SH-SY5Y (cell line): ENCODE measurements at regions not wholly inside any gene's neighbourhood (a gene's known extent, or its start where the extent isn't known, plus 50 kb on each side); places are given as distances from the start of the nearest gene placed in this dataset.

Experiments
- GATA2 ChIP-seq: IDR thresholded peaks from 2 replicates; pipeline ENCODE4 v1.6.1; 2011; ENCODE audit warnings: mild to moderate bottlenecking, low read depth, low read length
- GATA3 ChIP-seq: IDR thresholded peaks from 2 replicates; pipeline ENCODE4 v1.6.1; 2011; ENCODE audit warnings: low read depth, mild to moderate bottlenecking, low read length, moderate library complexity

DNA sequence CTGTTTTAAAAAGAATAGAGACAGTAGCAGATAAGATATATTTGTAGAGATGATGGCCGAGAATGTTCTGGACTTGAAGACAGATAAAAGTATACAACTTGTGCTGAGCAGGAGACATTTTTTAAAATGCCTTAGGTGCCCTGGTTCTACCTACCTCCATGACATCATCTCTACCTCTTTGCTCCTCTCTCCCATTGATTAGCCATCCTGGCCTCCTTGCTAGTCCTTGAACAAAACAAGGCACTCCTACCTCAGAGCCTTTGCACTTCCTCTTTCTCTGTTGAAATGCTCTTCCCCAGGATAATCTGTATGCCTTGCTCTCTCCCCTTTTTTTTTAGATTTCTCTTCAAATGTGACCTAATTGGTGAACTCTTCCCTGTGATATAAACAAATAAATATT, 92.6 kb upstream of the MAGI3 start:
- TF ChIP-seq GATA2 (no peak), GATA3 (no peak)
